GM21825 (cell line): ENCODE measurements at regions not wholly inside any gene's neighbourhood (a gene's known extent, or its start where the extent isn't known, plus 50 kb on each side); places are given as distances from the start of the nearest gene placed in this dataset.

Experiments
- ATAC-seq: cut with Tn5 transposase; IDR thresholded peaks from one replicate; pipeline ENCODE4 v1.9.1; 2021; ENCODE audit warnings: mild to moderate bottlenecking, moderate library complexity; ENCODE audit not compliant: unreplicated experiment

DNA sequence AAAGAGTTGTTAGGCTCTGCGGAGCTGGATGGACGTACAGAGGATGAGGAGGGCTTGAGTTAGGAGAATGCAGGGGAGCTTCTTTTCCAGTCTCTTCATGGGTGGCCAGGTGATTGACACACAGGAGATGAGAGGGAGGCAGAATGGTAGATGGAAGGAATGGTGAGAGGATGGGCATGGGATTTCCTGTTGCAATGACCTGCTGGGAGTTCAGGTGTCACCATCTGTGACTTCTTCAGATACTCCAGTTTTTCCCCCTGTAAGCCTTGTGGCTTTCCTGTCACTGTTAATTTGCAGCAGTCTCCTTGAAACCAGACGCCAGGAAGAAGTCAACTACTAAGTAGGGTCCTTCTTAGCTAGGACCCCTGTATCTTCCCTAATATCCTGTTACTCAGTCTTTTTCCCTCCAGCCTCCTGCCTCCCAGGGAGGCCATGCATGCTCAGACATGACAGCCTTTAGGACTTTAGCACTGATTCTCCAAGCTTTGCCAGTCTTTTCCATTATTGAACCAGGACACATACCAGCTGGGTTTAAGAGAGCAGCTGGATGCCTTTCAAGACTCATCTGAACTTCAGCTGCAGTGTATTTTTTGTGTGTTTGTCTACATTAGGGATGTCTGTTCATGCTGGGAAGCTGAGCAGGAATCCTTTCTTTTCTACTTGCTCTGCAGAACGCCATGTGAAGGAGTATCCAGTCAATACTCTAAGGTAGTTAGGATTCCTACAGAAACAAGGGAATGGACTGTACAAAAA is 67.2 kb upstream of the CD180 start:
- no peak for ATAC-seq

DNA sequence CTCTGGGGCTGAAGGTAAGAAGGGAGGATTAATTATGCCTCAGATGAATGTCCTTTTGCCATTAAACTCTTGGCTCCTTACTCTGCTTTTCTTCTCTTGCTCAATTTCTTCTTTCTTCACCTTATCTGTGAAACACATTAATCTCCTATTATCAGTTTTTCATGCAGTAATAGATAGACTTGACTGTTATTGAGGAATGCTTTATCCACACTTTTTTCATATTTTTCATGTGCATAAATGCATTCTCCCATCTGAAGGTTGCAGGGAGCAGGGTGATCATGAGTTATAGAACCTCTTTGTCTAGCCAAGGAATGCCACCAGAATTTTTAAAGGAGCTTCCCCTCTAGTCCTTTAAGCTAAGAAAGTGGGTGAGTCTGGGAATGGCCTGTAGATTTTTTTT is 66.4 kb upstream of the CD180 start:
- ATAC-seq = no peak

DNA sequence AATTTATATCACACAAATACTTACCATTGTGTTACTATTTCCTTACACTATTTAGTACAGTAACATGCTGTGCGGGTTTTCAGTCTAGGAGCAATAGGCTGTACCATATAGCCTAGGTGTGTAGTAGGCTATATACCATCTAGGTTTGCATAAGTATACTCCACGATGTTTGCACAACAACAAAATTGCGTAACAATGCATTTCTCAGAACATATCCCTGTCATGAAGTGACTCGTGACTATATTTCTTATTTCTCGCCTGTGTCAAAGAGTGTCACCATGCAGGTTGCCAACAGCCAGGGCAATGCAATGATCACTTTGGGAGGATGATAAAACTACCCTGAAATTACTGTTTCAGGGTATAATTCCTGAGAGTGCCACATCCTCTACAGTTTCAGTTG is 65.6 kb upstream of the CD180 start:
- no peak for ATAC-seq

DNA sequence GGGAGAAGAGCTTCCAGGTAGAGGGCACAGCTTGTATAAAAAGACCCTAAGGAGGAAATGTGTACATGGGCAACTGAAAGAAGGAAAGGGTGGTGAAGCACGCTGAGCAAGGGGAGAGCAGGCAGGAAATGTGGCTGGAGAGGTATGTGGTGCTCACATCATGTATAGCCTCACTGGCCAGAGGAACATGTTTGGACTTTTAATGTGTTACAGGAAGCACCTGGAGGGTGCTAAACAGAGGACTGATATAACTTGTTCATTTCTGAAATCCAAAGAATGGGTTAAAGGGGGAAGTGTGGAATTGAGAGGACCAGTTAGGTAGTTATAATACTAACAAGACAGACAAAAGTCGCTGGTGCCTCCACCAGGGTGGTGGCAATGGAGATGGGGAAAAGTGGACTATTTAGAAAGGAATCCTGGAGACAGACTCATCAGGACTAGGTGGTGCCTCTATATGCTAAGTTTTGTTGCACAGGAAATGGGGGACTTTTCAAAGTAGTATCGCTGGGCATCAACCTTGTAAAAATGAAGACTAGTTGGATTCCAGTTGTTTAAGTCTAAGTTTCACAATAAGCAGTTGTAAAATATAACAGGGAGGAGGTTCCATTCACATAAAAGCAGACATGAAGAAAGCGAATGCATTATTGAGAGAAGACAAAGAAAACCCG is 63.1 kb upstream of the CD180 start:
- no peak for ATAC-seq

DNA sequence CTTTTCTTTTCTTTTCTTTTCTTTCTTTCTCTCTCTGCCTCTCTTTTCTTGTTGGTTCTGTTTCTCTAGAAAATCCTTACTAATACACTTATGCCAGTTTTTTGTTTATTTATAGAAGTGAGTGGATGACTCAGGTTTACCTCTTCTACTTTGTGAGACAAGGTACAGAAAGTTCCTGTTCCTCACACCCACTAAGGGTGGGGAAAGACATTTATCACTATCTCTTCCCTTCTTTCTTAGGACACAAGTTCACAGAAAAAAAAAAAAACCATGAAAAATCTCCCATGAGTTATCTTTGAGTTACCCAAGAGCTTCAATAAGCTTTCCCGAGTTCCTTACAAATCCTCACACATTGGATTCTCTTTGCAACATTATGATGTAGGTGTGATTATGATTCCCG is 60.9 kb upstream of the CD180 start:
- no peak for ATAC-seq

DNA sequence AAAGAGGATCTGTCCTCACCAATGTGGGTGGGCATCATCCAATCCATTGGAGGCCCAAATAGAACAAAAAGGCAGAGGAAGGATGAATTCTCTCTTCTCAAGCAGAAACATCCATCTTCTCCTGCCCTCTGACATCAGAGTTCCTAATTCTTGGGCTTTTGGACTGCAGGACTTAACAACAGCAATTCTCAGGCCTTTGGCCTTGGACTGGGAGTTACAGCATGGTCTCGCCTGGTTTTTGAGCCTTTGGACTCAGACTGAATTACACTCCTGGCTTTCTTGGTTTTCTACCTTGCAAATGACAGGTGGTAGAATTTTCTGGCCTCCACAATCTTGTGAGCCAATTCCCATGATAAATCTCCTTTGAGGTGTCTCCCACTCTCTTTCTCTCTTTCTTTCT is 60.5 kb upstream of the CD180 start:
- ATAC-seq = no peak

DNA sequence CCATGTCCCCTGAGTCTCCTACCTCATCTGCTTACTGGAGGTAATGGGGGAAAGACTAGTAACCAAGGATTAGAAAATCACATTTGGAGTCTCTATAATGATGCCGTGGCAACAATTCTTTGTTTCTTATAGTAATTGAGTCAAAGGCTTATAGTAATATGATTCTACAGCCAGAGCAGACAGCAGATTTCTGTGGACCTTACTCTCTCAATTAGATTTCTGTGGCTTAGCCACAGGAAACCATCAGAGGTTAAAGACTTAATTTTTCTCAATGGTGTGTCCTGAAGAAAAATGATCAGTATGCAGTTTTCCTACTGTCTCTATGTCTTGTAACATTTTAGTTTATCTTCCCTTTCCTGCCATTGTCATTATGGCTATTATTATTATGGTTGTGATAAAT is 59.3 kb upstream of the CD180 start:
- no peak for ATAC-seq

DNA sequence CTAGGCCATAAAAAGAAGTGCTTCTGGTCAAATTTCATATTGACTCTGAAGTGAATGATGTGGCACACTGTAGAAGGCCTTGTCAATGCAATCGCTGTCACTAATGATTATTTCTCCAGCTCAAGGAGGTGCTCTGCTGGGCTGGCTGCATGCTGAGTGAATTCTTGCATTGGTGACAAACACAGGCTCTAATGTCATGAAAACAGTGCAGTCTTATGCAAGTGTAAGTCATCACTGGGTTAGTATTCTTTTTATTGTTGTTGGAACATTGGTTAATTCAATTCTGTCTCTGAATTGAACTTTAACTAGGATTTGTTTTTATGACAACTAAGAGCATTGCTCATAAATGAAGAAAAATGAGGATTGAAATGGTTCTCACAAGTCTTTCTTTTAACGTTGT is 57.3 kb upstream of the CD180 start:
- ATAC-seq = no peak

DNA sequence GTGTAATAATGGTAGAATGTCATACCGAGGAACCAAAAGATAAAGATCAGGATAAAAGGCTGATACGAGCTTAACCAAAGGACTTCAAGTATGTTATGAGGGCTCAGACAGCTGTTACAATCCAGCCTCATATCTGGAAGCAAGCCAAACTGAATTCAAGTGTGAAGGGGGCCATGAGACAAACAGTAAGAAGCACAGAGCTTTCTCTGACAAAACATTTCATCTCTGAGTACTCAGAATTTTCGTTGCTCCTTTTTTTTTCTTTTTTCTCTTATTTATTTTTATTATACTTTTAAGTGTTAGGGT is 52.9 kb upstream of the CD180 start:
- ATAC-seq = no peak

DNA sequence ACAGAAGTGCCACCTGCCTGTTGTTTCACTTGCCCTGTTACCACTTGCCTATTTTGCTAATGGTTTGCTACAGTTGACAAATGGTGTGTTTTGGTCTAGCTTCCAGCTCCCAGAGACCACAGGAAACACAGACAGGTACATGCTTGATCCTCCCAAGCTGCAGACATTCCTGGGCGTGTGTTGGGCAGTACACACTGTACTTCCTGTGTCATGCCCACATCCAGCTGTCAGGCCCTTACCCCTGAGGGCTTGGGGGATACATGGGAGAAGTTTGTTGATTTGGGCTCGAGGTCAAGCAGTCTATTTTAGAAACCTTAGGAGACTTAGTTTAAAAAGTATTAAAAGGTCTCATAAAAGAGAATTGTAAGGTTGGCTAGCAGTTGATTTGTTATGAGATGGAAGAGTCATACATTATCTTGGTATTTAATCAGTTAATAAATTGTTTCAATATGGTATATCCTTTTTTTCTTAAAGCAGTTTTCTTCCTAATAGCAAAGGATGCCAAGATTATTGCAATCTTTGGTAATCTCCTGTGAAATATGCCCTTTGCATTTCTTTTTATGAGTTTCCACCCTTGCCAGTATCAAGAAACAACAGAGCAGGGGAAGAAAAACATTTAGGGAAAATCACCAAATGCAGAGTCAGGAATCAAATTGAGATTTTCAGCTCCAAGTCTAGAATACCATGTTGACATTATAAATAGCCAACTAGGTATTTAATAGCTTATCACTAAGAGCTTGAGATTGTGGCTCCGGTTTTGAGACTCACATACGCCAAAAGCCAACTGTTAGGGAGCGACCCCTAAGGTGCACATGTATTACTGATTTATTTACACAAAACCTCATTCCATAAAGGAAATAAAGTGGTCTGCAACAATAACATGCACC is 52.3 kb upstream of the CD180 start:
- ATAC-seq = no peak

DNA sequence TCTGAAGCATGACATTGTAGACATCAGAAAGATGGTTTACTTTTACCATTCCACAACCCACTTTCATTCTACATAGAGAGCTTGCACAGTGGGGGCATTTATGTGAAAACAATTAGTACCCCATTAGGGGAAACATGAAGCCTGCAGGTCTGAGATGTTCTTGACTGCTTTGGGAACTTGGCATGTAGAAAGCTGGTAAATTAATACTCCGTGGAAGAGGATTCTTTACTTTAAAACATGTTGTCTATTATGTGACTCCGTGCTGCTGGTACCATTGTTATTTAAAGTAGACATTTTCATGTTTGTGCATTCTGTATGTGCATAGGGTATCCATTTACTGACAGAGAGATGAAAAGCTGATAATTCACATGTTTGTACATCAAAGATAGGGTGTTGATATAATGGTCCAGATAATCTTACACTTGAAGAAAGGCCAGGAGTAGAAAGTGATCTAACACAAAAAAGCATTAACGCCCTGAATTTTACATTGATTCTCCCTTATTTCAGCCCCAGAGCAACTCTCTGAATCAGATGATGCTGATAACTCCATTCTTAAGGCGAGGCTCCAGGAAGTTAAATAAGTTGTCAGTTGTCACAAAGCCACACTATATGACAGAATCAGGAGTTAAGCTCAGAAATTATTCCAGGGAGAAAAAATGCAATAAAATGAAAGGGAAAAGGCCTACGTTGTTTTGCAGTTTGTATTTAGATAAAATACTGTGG is 50.1 kb upstream of the CD180 start:
- no peak for ATAC-seq
